ENCODE measurements at regions not wholly inside any gene's neighbourhood (a gene's known extent, or its start where the extent isn't known, plus 50 kb on each side); places are given as distances from the start of the nearest gene placed in this dataset.
A peak's percentile ranks its signal among the peaks of the same experiment; 100 is the strongest.
"Not testable (repeated sequence)": the region's sequence is repeated elsewhere in the genome, so short reads cannot be mapped to it uniquely, and the experiment has no call there.

- no peak for DNase-seq
Observed at GRCh38 chr18:55998071-55998522, 410.1 kb upstream of the TCF4 start.

GRCh38 chr18:55997151-55997561 lies 409.2 kb upstream of the TCF4 start:
- DNase-seq, result peak; percentile 1

GRCh38 chr18:55996717-55997116 lies 408.7 kb upstream of the TCF4 start:
- DNase-seq, result no peak

- DNase-seq, result no peak
Observed at GRCh38 chr18:55990186-55990585, 402.2 kb upstream of the TCF4 start.

GRCh38 chr18:55988537-55988936 lies 400.5 kb upstream of the TCF4 start:
- no peak for DNase-seq

- no peak for DNase-seq
Observed at GRCh38 chr18:55983433-55983832, 395.4 kb upstream of the TCF4 start.

- no peak for DNase-seq
Observed at GRCh38 chr18:55982992-55983391, 395.0 kb upstream of the TCF4 start.

- DNase-seq, result no peak
Observed at GRCh38 chr18:55981712-55982475, 393.9 kb upstream of the TCF4 start.

GRCh38 chr18:55974521-55974920 lies 386.5 kb upstream of the TCF4 start:
- no peak for DNase-seq

- no peak for DNase-seq
Observed at GRCh38 chr18:55968550-55968949, 380.6 kb upstream of the TCF4 start.

GRCh38 chr18:55967019-55967418 lies 379.0 kb upstream of the TCF4 start:
- no peak for DNase-seq

GRCh38 chr18:55964171-55964570 lies 376.2 kb upstream of the TCF4 start:
- DNase-seq, result no peak

- DNase-seq, result no peak
Observed at GRCh38 chr18:55953326-55953725, 365.3 kb upstream of the TCF4 start.

GRCh38 chr18:55951738-55952137 lies 363.7 kb upstream of the TCF4 start:
- not testable (repeated sequence) for DNase-seq

GRCh38 chr18:55950379-55951166 lies 362.6 kb upstream of the TCF4 start:
- DNase-seq, result no peak

GRCh38 chr18:55934821-55935220 lies 346.8 kb upstream of the TCF4 start:
- DNase-seq, result no peak

GRCh38 chr18:55932675-55933074 lies 344.7 kb upstream of the TCF4 start:
- DNase-seq, result no peak

- no peak for DNase-seq
Observed at GRCh38 chr18:55927831-55928230, 339.8 kb upstream of the TCF4 start.

- DNase-seq, result no peak
Observed at GRCh38 chr18:55925772-55926171, 337.8 kb upstream of the TCF4 start.

- DNase-seq, result no peak
Observed at GRCh38 chr18:55920063-55920462, 332.1 kb upstream of the TCF4 start.

GRCh38 chr18:55918444-55918843 lies 330.5 kb upstream of the TCF4 start:
- no peak for DNase-seq

GRCh38 chr18:55912919-55913318 lies 324.9 kb upstream of the TCF4 start:
- no peak for DNase-seq

- DNase-seq, result no peak
Observed at GRCh38 chr18:55912071-55912470, 324.1 kb upstream of the TCF4 start.

- no peak for DNase-seq
Observed at GRCh38 chr18:55910296-55910695, 322.3 kb upstream of the TCF4 start.

Measured in CD4-positive, alpha-beta T cell treated with Interferon gamma for 1 hour (primary cell).